Esophagus muscularis mucosa (tissue), 4 donors: ENCODE measurements at regions not wholly inside any gene's neighbourhood (a gene's known extent, or its start where the extent isn't known, plus 50 kb on each side); places are given as distances from the start of the nearest gene placed in this dataset.

Experiments used
- DNase-seq: peaks from one replicate; pipeline ENCODE4 v3.0.0-alpha.2; 2017; ENCODE audit errors: extremely low spot score
- H3K27ac ChIP-seq, 4 donors: fragments of 200-600 bp; sonication (generic); replicated peaks in 1 of 4; 1 replicate in 3 of 4; 2 replicates in 1 of 4; pipeline ENCODE4 v1.5.1; 2016 to 2019; ENCODE audit warnings: mild to moderate bottlenecking in 1 of 4
- H3K27me3 ChIP-seq, 4 donors: fragments of 200-600 bp; sonication (generic); one replicate each; pipeline versions ENCODE4 v1.5.1 to v1.6.0; 2016 to 2019
- H3K36me3 ChIP-seq, 4 donors: fragments of 200-600 bp; sonication (generic); one replicate each; pipeline ENCODE4 v1.5.1; 2016 to 2019
- H3K4me1 ChIP-seq, 4 donors: fragments of 200-600 bp; sonication (generic); one replicate each; pipeline ENCODE4 v1.5.1; 2016 to 2019
- H3K4me3 ChIP-seq, 4 donors: fragments of 200-600 bp; sonication (generic); 1 replicate in 2 of 4; 2 replicates in 2 of 4; pipeline ENCODE4 v1.5.1; 2016 to 2019; ENCODE audit warnings: mild to moderate bottlenecking in 4 of 4, moderate library complexity in 1 of 4
- H3K9me3 ChIP-seq, 4 donors: fragments of 200-600 bp; sonication (generic); 1 replicate in 3 of 4; 2 replicates in 1 of 4; pipeline ENCODE4 v1.5.1; 2016 to 2019
- CTCF ChIP-seq, 3 experiments: fragments of 200-600 bp in 2 of 3; fragments of 450-650 bp in 1 of 3; sonication (generic) in 2 of 3; IDR thresholded peaks; one replicate each; pipeline ENCODE4 v1.5.1; 2017 to 2019; ENCODE audit warnings: antibody characterized with exemption in 3 of 3, mild to moderate bottlenecking in 2 of 3, moderate library complexity in 1 of 3
- EP300 ChIP-seq: sonication (generic); formaldehyde crosslinking; IDR thresholded peaks from one replicate; pipeline ENCODE4 v1.6.1; 2017; ENCODE audit warnings: antibody characterized with exemption
- POLR2A ChIP-seq: fragments of 450-650 bp; IDR thresholded peaks from one replicate; pipeline ENCODE4 v1.6.1; 2017; ENCODE audit warnings: antibody characterized with exemption, moderate library complexity, mild to moderate bottlenecking, low read depth
- POLR2AphosphoS5 ChIP-seq, 2 donors: sonication (generic); formaldehyde crosslinking; IDR thresholded peaks; one replicate each; pipeline ENCODE4 v1.6.1; 2017; ENCODE audit warnings: antibody characterized with exemption in 2 of 2
- WGBS: methylation state at CpG from one replicate; pipeline ENCODE4 v1.1.5; 2018; 5-methylcytosine and 5-hydroxymethylcytosine counted together
- intact Hi-C: fragments of 100-400 bp; cut with DNase I; formaldehyde crosslinking; loops from one replicate; pipeline ENCODE4 v1.15.1; 2023

GRCh38 chr3:117272876-117273523, 563.4 kb downstream of the TUSC7 start:
- no peak overlapping the region for H3K27ac ChIP-seq
- intact Hi-C loops, result no loop called here
- no peak for DNase-seq
- H3K4me1 ChIP-seq, result no peaks in the 10 kb centered on the region
- no peak overlapping the region for H3K4me3 ChIP-seq
- TF ChIP-seq EP300 (no peak), CTCF (IDR thresholded peaks at IDR 0.05) (no peak), POLR2AphosphoS5 (IDR thresholded peaks at IDR 0.05) (no peak), POLR2A (no peak)
- H3K9me3 ChIP-seq, result no peaks in the 10 kb centered on the region
- WGBS, result 75% methylated on average over 5 of the region's 5 CpGs
- no peaks in the 10 kb centered on the region for H3K36me3 ChIP-seq
- H3K27me3 ChIP-seq, result no peaks in the 10 kb centered on the region

- intact Hi-C loops, result no loop called here
- Histone ChIP-seq H3K36me3 (no peaks in the 10 kb centered on the region), H3K4me3 (no peak overlapping the region), H3K27ac (no peak overlapping the region), H3K27me3 (no peaks in the 10 kb centered on the region), H3K9me3 (no peaks in the 10 kb centered on the region), H3K4me1 (peaks cover 0 to 4% (median 0%) of the 10 kb centered on the region in 4 donors)
- DNase-seq, result no peak
- no peak for TF ChIP-seq POLR2A
- TF ChIP-seq CTCF (IDR thresholded peaks at IDR 0.05), result no peak
- TF ChIP-seq EP300, result no peak
- no peak for TF ChIP-seq POLR2AphosphoS5 (IDR thresholded peaks at IDR 0.05)
- 43% methylated on average over 2 of the region's 2 CpGs for WGBS
Measured at GRCh38 chr3:117277816-117278215, 568.2 kb downstream of the TUSC7 start.

GRCh38 chr3:117278424-117279190, 569.0 kb downstream of the TUSC7 start:
- peaks cover 0 to 4% (median 0%) of the 10 kb centered on the region in 4 donors for H3K4me1 ChIP-seq
- no peak for DNase-seq
- TF ChIP-seq POLR2A (no peak), CTCF (IDR thresholded peaks at IDR 0.05) (no peak), EP300 (no peak), POLR2AphosphoS5 (IDR thresholded peaks at IDR 0.05) (no peak)
- no peaks in the 10 kb centered on the region for H3K36me3 ChIP-seq
- no peak overlapping the region for H3K4me3 ChIP-seq
- H3K9me3 ChIP-seq, result no peaks in the 10 kb centered on the region
- no peak overlapping the region for H3K27ac ChIP-seq
- 38% methylated on average over 5 of the region's 5 CpGs for WGBS
- intact Hi-C loops, result no loop called here
- no peaks in the 10 kb centered on the region for H3K27me3 ChIP-seq

DNA sequence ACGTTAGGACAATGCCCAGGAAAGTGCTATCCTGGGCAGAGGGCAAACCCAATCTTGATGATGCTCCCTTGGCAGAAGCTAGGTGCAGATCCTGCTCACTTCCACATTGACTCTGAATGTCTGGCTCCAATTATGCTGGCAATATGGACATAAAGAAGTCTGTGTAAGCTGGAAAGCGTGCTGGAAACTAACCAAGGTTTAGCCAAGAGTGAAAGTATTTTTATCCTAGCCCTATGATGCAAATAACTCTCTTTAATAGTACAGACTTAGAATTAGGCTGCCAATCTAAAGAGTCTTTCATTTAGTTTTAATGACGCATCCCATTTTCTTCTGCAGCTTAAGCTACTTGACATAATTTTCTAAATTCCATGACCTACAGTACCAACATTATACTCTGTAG, 571.8 kb downstream of the TUSC7 start:
- DNase-seq, result no peak
- 67% methylated on average over 3 of the region's 3 CpGs for WGBS
- no peak for TF ChIP-seq POLR2AphosphoS5 (IDR thresholded peaks at IDR 0.05)
- no peak for TF ChIP-seq POLR2A
- TF ChIP-seq EP300, result no peak
- TF ChIP-seq CTCF (IDR thresholded peaks at IDR 0.05), result no peak
- Histone ChIP-seq H3K9me3 (no peaks in the 10 kb centered on the region), H3K27ac (no peak overlapping the region), H3K27me3 (no peaks in the 10 kb centered on the region), H3K4me1 (peaks cover 0 to 4% (median 0%) of the 10 kb centered on the region in 4 donors), H3K36me3 (no peaks in the 10 kb centered on the region), H3K4me3 (no peak overlapping the region)
- intact Hi-C loops, result no loop called here
